Activated CD4-positive, CD25-positive, alpha-beta regulatory T cell treated with anti-CD3 and anti-CD28 coated beads, Interleukin-2, amount 50 U/mL, for 72 hours (primary cell): ENCODE measurements at regions not wholly inside any gene's neighbourhood (a gene's known extent, or its start where the extent isn't known, plus 50 kb on each side); places are given as distances from the start of the nearest gene placed in this dataset.

Experiments used
- DNase-seq: peaks from one replicate; pipeline ENCODE4 v3.0.0; 2021

- no peak for DNase-seq
These were observed 311.2 kb downstream of the AACS start for GRCh38 chr12:125376422-125376821.

GRCh38 chr12:125377093-125377492 lies 311.9 kb downstream of the AACS start:
- no peak for DNase-seq

GRCh38 chr12:125381373-125381772 lies 316.1 kb downstream of the AACS start:
- DNase-seq: no peak

GRCh38 chr12:125382926-125383325 lies 317.7 kb downstream of the AACS start:
- DNase-seq: no peak

GRCh38 chr12:125386652-125387051 lies 321.4 kb downstream of the AACS start:
- no peak for DNase-seq

GRCh38 chr12:125387206-125387605 lies 322.0 kb downstream of the AACS start:
- no peak for DNase-seq

DNA sequence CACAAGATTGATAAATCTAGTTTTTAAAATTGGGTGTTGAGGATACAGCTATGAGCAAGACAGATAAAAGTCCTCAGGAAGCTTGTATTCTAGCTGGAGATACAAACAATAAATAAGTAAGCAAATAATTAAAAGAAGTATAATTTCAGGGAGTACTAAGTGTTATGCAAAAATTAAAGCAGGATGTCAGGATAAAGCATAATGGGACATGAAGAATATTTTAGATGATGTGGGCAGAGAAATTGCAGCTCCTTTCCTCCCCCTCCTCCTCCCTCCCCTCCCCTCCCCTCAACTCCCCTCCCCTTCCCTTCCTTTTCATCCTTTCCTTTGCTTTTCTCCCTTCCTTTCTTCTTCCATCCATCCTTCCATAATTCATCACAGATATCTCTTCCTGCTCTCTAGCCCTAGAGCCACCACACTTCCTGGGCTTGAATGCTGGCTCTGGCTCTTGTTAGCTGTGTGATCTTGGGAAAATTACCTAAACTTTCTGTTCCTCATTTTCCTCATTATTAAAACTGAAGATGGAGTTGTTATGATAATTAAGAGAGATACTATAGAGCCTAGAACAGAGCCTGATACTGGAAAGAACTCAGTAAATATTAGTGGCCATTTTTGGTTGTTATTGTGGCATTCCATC lies 323.9 kb downstream of the AACS start:
- DNase-seq: no peak

- no peak for DNase-seq
These were observed 328.3 kb downstream of the AACS start for GRCh38 chr12:125393569-125393968.

- no peak for DNase-seq
These were observed 330.5 kb downstream of the AACS start for GRCh38 chr12:125395583-125396215.

DNA sequence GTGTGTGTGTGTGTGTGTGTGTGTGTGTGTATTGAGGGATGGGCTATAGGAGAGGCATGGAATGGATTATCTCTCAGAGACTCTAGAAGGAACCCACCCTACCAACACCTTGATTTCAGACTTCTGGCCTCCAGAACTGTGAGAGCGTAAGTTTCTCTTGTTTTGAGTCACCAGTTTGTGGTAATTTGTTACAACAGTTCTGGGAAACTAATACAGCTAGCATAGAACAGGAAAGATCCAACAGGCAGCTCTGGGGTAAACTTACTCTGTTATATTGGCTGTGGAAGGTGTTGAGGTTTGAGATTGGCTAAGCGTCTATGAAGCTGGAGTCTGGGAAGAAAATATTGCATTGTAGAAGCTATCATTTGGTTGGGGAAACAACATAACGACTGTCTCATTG lies 334.3 kb downstream of the AACS start:
- DNase-seq: no peak

DNA sequence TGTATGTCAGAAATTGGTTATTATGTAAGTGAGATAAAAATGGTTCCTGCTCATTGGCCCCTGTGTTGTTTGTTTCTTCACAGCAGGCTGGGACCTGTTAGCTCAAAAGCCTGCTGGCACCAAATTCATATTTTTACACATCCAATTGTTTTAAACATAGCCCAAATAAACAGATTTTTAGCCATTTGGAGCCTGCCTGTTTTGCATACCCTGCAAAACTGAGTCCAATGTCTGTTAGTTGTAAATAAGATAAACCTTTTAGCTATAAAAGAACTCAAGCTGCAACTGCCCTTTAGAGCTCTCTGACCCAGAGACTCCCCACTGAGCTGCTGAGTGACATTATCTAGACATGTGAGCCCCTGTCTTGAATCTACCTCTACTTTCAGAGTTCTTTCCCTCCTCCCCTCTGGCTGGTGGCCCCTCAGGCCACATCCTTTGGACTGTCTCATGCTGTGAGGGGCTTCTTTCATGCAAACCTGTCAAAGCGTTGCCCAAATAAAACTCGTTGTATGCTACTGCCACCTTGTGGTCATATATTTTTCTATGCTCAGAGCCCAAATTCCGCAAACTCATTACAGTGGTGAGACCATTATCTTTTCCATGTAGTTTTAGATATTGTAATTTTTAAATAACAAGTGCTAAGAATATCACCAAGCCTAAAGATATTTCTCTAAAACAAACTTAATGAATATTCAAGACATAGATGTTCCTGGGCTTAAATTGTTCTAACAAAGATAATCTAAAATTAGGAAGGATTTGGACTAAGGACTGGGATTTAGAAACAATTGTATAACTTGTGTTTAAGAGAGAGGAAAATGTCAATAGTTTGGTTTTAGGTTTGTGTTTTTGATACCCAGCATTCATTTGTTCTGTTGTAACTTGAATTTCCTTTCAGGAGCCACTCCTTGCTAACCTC lies 337.9 kb downstream of the AACS start:
- DNase-seq: no peak

- DNase-seq: no peak
These were observed 338.6 kb downstream of the AACS start for GRCh38 chr12:125403843-125404242.

GRCh38 chr12:125406131-125406530 lies 340.9 kb downstream of the AACS start:
- DNase-seq: no peak

GRCh38 chr12:125408718-125409117 lies 343.5 kb downstream of the AACS start:
- DNase-seq: no peak

DNA sequence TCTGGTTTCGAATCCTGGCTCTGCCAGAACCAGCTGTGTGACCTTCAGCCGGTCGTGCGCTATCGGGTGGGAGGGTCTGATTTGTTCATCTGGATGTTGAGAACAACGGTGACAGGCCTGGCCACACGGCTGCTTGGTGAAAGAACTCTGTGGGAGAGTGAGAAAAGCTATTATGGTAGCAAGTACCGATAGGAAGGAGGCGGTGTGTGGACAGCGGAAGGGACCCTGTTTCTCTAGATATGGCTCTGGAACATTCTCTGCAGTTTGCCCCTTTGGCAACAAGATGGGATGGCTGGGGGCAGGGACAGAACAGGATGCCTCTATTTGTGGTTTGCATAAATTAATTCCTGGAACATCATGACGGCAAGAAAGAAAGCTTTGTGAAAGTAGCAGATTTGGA lies 347.3 kb downstream of the AACS start:
- DNase-seq: no peak

DNA sequence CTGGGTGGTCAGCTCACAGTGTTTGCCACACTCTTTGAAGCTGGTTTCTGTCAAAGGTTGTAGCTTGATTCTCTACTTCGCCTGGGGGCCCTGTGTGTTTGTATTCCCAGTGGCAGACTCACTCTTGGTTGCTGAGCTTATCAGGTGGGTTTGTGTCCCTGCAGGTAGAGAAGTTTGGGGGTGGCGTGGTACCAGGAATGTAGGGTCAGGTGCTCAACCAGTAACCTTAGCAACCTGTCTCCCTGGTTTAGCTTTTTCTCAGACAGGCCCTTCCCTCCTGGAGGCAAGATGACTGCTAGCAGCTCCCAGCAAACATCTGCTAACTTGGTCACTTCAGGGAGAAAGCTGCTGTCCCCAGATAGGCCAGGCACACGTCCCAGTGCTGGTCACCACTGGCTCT lies 352.2 kb downstream of the AACS start:
- no peak for DNase-seq

DNA sequence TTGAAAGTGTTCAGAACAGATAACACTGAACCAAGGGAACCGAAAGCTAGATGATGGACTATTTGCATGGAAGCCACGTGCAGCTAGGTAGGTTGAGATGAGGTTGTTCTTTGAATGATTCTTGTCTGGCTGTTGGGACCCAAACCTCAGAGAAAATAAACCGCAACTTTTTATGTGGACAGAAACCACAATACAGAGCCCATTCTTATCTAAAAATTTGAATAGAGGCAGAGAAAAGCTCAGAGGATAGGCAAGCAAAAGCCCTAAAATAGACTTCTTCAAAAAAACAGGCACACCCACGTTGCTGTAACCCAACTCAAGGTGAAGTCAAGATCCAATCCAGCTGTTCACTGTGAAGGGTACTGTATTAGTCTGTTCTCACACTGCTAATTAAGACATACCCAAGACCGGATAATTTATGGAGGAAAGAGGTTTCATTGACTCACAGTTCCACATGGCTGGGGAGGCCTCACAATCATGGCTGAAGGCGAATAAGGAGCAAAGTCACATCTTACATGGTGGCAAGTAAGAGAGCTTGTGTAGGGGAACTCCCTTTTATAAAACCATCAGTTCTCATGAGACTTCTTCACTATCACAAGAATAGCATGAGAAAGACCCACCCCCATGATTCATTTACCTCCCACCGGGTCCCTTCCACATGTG lies 353.8 kb downstream of the AACS start:
- DNase-seq: no peak

GRCh38 chr12:125424909-125425308 lies 359.7 kb downstream of the AACS start:
- DNase-seq: no peak

GRCh38 chr12:125431516-125431915 lies 366.3 kb downstream of the AACS start:
- no peak for DNase-seq

- DNase-seq: no peak
These were observed 368.9 kb downstream of the AACS start for GRCh38 chr12:125434131-125434530.

DNA sequence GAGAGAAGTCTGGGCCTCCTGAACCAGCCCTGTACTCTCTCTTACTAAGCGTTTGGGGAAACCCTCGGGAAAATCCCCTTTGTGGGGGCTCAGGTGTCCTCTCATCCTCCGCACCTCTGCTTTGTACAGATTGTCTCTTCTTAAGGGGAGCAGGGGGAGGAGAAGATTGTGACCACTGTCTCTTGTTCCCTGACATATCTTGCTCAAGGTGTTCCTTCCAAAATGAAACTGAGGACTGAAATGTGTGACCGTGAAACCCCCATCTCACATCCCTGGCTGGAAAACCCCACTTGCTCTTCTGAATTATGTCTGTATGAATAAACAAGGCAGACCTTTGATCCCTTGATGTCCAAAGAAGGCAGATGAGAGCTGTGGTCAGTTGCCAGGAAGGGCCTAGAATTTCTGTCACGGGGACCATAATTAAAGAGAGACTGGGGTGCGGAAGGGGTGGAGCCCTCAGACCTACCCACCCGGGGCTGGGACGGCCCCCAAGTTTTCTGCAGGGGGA lies 369.8 kb downstream of the AACS start:
- no peak for DNase-seq

DNA sequence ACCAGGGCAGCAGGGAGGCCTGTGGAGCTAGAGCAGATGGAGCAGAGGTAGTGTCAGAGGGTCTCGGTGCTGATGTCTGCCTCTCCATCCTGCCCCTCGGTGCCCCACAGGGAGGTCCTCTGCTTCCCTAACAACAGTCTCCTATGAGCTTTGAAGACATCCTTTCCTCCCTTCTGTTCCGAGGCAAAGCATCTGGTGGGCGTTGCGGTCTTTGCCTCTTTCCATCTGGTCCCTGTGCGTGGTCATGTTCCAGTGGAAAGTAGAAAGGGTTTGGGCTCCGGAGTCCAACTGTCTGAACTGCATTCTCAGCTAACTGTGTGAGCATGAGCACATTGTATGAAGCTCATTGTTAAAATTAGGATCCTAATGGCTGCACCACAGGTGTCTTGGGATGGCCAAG lies 370.6 kb downstream of the AACS start:
- DNase-seq: no peak

DNA sequence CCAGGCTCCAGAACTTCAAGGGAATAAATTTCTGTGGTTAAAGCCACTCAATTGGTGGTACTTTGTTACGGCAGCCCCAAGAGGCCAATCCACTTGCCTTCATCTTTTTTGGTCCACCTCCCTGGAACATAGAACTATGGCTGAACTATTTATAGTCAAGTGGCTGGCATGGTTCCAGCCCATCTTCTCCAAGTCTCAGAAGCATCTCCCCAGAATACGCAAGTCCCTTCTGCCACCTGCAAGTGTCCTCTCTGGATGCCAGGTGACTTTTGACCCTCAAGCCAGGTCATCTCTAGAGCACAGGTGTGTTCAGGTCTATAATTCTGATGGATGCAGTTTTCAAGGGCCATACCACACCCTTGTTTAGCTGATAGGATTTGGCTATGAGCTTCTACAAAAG lies 371.5 kb downstream of the AACS start:
- DNase-seq: no peak
